ENCODE measurements at regions not wholly inside any gene's neighbourhood (a gene's known extent, or its start where the extent isn't known, plus 50 kb on each side); places are given as distances from the start of the nearest gene placed in this dataset.

- TF ChIP-seq ZNF281 (CRISPR knock-in tag; IDR thresholded peaks at IDR 0.05) (no peak), TEAD1 (CRISPR knock-in tag; IDR thresholded peaks at IDR 0.05) (no peak), FOXP1 (CRISPR knock-in tag; IDR thresholded peaks at IDR 0.05; ENCODE audit: borderline replicate concordance) (no peak), ZNF317 (CRISPR knock-in tag; IDR thresholded peaks at IDR 0.05; ENCODE audit: borderline replicate concordance, low read depth) (no peak), NFATC4 (CRISPR knock-in tag; IDR thresholded peaks at IDR 0.05) (no peak), GTF2I (CRISPR knock-in tag; conservative IDR thresholded peaks at IDR 0.05) (no peak), ZNF219 (CRISPR knock-in tag; IDR thresholded peaks at IDR 0.05; ENCODE audit: borderline replicate concordance) (no peak), CBFB (CRISPR knock-in tag; IDR thresholded peaks at IDR 0.05; ENCODE audit: low read depth) (no peak), SP1 (CRISPR knock-in tag; conservative IDR thresholded peaks at IDR 0.05) (no peak), ZBTB21 (CRISPR knock-in tag; IDR thresholded peaks at IDR 0.05; ENCODE audit: borderline replicate concordance) (no peak), ZNF121 (CRISPR knock-in tag; IDR thresholded peaks at IDR 0.05) (no peak), ZNF425 (CRISPR knock-in tag; conservative IDR thresholded peaks at IDR 0.05) (no peak), IRF2 (CRISPR knock-in tag; IDR thresholded peaks at IDR 0.05; ENCODE audit: borderline replicate concordance, low read depth) (no peak), ZNF532 (CRISPR knock-in tag; IDR thresholded peaks at IDR 0.05; ENCODE audit: borderline replicate concordance) (no peak)
Observed at GRCh38 chr2:191740016-191740419, 62.1 kb downstream of the NABP1 start (continued).

GRCh38 chr2:191740759-191741158 lies 62.8 kb downstream of the NABP1 start:
- POLR2A ChIA-PET = no interaction called here
- TF ChIP-seq JAZF1 (CRISPR knock-in tag; IDR thresholded peaks at IDR 0.05) = no peak
- TF ChIP-seq ZBTB43 (CRISPR knock-in tag; IDR thresholded peaks at IDR 0.05) = no peak
- no peak for TF ChIP-seq TEAD4 (CRISPR knock-in tag; IDR thresholded peaks at IDR 0.05)
- TF ChIP-seq TCF7 (CRISPR knock-in tag; IDR thresholded peaks at IDR 0.05; ENCODE audit: low read depth) = no peak
- TF ChIP-seq ATF1 (CRISPR knock-in tag; IDR thresholded peaks at IDR 0.05) = no peak
- TF ChIP-seq ZNF281 (CRISPR knock-in tag; IDR thresholded peaks at IDR 0.05) = no peak
- TF ChIP-seq STAT6 (CRISPR knock-in tag; conservative IDR thresholded peaks at IDR 0.05; ENCODE audit: low read depth) = no peak
- no peak for TF ChIP-seq KAT7 (CRISPR knock-in tag; IDR thresholded peaks at IDR 0.05; ENCODE audit: borderline replicate concordance)

More at GRCh38 chr2:191740759-191741158, 62.8 kb downstream of the NABP1 start:
- DNase-seq (ENCODE audit: low spot score) (no peak), ATAC-seq (no peak)
- CTCF ChIA-PET = no interaction called here
- Mint-ChIP-seq H3K36me3 (peaks cover 10% of the 10 kb centered on the region), H3K4me3 (no peak overlapping the region), H3K27ac (no peak overlapping the region), H3K4me1 (peaks cover 6% of the 10 kb centered on the region), H3K9me3 (peaks cover 12% of the 10 kb centered on the region), H3K27me3 (ENCODE audit: low read depth) (no peaks in the 10 kb centered on the region)
